Fibroblast of skin of right biceps (primary cell): ENCODE measurements at regions not wholly inside any gene's neighbourhood (a gene's known extent, or its start where the extent isn't known, plus 50 kb on each side); places are given as distances from the start of the nearest gene placed in this dataset.
"Not testable (repeated sequence)": the region's sequence is repeated elsewhere in the genome, so short reads cannot be mapped to it uniquely, and the experiment has no call there.

Source experiments
- DNase-seq: peaks from one replicate; pipeline ENCODE4 v3.0.0-alpha.2; 2013

GRCh38 chr16:60217787-60218186, 1483.7 kb upstream of the GOT2 start:
- DNase-seq: no peak

GRCh38 chr16:60214311-60214710, 1480.2 kb upstream of the GOT2 start:
- no peak for DNase-seq

GRCh38 chr16:60206516-60206915, 1472.4 kb upstream of the GOT2 start:
- no peak for DNase-seq

DNA sequence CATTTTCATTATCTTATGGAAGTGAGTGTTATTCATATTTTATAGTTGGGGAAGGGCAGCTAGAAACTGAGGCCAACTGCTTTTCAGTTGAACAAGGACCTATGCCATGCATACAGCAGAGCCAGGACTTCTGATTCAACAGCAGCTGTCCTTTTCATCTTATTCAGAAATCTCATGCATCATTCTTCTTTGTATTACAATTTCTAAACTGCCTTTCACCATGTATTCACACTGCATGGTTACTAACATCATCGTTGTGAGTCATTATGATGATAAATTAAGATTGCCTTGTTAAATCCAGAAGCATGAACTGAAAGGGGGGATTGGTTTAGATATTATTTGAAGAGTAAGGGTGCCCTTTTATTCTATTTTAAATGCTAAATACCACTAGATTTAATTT, 1470.1 kb upstream of the GOT2 start:
- DNase-seq: peak; percentile 54

DNA sequence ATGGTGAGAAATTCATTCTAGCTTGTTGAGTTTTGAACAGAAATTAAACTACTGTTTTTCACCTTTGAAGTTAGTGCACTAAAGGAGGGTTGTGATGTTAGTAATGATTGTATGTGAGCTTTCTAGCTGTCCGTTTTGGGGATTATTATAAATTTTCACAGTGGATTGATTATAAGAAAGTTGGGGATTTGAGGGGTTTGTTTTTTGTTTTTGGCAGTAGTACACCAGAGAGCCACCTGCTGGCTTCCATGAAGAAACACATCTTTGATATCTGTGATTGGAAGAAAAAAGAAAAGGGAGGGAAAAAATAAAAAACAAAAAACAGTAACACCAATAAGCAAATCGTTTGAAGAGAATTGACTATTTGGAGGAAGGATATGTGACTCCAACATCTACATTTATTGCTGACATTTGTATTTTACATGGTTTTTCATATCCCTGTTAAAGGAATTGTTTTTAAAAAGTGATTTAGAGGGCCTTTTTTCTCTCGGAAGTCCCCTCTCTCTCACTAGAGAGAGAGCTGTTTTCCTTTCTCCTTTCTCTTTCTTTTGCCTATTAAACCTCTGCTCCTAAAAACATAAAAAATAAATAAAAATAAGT, 1469.5 kb upstream of the GOT2 start:
- DNase-seq: peak; percentile 26

DNA sequence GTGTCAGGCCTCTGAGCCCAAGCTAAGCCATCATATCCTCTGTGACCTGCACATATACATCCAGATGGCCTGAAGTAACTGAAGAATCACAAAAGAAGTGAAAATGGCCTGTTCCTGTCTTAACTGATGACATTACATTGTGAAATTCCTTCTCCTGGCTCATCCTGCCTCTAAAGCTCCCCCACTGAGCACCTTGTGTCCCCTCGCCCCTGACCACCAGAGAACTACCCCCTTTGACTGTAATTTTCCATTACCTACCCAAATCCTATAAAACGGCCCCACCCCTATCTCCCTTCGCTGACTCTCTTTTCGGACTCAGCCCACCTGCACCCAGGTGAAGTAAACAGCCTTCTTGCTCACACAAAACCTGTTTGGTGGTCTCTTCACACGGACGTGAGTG, 1466.6 kb upstream of the GOT2 start:
- not testable (repeated sequence) for DNase-seq

- no peak for DNase-seq
Observed at GRCh38 chr16:60200161-60200560, 1466.0 kb upstream of the GOT2 start.

DNA sequence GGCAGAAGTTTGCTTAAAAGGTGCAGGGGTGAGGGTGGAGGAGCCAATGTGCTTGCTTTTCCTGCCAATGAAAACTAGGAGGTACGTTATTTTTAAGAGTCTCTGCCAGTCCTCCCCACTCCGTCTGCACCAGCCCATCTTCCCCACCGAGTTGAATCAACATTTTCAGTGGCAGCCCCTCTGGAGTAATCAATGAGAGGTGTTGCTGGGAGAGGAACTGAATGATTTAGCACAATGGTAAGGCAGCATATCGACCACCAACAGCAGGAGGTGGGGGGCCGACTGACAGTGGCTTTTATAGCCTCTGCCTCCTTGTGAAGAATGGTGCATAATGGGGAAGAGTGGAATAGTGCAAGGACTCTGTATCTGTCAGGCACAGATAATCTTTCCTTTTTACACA, 1465.0 kb upstream of the GOT2 start:
- DNase-seq: no peak

- no peak for DNase-seq
Observed at GRCh38 chr16:60181536-60181935, 1447.4 kb upstream of the GOT2 start.

GRCh38 chr16:60180609-60181008, 1446.5 kb upstream of the GOT2 start:
- DNase-seq: no peak

DNA sequence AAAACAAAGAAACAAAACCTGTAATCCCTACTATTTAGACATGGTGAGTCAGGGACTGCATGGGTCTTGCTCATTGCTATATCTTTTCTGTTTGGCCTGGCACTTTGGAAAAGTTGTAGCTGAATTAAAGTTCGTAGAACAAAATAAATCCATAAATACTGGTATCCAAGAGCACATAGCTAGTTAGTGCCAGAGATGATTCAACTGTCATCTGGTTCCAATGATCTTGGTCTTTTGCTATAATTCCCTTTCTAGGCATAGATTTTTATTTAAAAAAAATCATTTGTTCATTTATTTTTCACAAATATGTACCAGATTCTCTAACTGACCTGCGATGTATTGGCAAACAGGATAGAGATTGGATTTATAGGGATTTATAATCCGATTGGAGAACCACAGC, 1436.1 kb upstream of the GOT2 start:
- DNase-seq: no peak

GRCh38 chr16:60166111-60166510, 1432.0 kb upstream of the GOT2 start:
- no peak for DNase-seq

DNA sequence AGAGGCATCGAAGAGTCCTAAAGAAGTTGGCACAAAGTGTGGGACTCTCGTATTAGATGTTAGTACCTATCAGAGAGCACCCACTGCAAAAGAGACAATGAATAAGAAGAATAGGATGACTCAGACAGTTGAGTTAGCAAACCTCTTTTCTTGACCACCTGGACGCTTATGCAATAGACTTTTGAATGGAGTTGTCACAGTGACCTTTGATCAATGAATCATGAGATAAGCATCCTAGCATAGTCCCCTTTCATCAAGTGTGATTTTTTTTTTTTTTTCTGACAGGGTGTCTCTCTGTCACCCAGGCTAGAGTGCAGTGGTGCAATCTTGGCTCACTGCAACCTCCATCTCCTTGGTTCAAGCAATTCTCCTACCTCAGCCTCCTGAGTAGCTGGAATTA, 1417.9 kb upstream of the GOT2 start:
- DNase-seq: no peak

DNA sequence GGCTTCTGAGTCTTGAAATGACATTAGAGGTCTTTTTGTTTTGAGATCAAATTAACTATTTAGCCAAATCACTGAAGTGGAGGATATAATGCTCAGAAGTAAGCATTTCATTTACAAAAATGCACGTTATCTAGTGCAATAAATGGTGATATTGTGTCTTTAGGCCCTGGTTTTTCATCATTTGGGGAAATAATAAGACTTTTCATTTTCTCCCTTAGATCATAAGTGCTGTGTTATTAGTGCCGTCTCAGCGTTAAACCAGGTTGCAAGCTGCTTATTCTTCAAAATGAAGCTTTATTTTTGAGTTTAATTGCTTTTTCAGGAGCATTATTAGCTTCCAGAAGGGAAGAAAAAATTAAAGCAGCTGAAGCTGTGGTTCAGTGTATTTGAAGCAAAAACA, 1416.8 kb upstream of the GOT2 start:
- DNase-seq: no peak

DNA sequence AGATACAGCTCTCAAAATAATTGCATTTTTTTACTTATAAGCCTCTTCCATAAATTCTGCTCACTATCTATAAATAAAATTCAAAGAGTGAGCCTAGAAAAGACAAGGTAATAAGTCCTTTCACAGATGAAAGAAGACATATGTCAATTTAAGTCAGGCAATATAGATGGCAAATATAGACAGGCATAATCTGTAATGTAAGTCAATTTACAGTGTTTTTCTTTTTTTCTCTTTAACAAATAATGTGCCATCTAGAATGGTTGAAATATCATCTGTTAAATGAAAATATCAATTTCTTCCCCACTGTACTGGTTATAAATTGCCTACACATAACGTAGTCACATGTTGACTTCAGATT, 1409.2 kb upstream of the GOT2 start:
- DNase-seq: no peak

- DNase-seq: peak; percentile 77
Observed at GRCh38 chr16:60142619-60143347, 1408.7 kb upstream of the GOT2 start.

DNA sequence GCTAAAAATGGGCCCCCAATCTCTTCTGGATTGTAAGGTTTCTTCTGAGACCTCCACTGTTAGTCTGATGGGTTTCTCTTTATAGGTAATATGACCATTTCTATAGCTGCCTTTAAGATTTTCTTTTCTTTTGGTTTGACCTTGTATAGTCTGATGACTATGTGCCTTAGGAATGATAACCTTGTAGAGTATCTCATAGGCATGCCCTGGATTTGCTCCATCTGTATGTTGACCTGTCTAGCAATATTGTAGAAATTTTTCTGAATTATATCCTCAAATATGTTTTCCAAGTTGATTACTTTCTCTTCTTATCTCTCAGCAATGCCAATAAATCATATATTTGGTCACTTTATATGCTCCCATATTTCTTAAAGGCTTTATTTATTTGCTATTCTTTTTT, 1403.8 kb upstream of the GOT2 start:
- peak; percentile 31 for DNase-seq

DNA sequence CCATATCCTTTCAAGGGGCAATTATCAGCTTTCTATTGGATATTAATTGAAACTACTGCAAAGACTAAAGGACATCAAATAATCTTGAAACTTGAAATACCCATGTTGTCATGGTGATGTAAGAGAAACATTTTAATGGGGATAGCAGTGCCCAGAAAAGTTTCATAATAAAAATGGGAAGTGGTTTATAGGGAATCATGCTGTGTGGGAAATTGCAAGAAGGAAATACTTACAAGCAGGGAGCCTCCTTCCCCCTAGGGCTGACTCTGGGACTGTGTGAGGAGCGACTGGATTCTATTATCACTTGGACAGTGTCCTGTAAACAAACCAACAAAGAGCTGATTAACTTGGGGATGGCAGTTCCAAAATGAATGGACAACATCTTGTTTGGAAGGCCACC, 1393.1 kb upstream of the GOT2 start:
- DNase-seq: no peak

DNA sequence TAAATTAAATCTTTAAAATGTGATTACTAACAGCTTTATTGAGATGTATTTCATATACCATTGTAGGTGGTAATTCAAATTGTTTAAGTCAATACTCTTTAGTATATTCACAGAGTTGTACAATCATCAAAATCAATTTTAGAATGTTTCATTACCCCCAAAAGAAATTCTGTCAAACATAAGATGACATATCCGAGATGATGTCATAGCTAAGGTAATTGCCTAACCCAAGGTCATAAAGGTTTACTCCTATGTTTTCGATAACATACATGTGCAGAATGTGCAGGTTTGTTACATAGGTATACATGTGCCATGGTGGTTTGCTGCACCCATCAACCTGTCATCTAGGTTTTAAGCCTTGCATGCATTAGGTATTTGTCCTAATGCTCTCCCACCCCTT, 1392.0 kb upstream of the GOT2 start:
- DNase-seq: not testable (repeated sequence)

DNA sequence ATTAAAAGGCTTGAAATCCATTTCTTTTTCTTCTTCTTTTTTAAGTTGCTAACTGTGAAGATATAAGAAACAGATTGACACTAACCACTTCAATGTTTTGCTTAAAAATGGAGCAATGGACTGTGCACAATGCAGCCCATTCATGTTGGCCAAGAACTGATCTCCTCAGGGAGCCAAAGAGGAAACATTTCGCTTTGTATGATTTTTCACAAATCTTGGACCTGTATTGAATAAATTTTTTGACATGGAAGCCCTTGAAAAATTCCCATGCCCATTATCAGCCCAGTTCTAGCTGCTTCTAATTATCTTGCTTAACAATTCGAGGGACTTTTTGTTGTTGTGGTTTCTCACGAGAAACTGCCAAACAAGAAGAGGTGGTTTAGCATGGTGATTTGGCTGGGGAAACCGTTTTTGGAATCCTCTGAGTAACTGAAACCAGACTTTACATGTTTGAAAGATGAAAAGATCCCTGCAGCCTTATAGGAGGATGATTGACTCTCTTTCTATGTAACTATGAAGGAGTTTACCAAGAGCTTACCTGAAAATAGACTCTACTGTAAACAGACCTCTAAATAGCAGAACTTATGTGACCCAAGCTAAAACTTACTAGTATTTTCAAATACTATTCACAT, 1389.4 kb upstream of the GOT2 start:
- peak; percentile 3 for DNase-seq

- no peak for DNase-seq
Observed at GRCh38 chr16:60120586-60120985, 1386.5 kb upstream of the GOT2 start.

GRCh38 chr16:60110531-60110930, 1376.4 kb upstream of the GOT2 start:
- no peak for DNase-seq

DNA sequence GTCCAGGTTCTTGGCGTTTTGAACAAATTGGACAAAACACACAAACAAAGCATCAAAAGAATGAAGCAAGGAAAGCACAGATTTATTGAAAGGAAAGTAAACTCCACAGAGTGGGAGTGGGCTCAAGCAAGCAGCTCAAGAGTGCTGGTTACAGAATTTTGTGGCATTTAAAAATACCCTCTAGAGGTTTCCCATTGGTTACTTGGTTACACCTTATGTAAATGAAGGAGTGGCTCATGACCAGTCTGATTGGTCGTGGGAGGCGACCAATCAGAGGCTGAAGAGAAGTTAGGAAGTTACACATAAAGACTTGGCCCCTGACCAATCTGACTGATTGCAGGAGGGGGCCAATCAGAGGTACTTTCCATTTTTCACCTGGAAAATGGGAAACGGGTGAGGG, 1373.8 kb upstream of the GOT2 start:
- no peak for DNase-seq

DNA sequence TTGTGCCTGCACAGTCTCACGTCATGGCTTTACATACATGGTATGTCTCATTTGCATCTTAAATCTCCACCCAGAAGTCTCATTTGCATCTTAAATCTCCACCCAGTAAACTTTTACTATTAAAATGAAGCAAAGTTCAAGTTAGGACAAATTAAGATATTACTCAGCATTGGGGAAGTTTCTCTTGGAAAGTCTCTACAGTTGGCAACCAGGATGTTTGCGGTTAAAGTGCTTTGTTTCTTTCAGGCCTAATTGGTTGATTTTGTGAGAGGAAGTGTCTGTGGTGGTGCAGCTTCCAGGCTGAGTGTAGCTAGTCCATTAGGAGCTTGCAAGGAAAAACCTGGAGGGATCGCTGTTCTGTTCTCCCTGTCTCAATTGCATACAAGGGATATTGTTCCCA, 1373.3 kb upstream of the GOT2 start:
- DNase-seq: peak; percentile 75

- DNase-seq: no peak
Observed at GRCh38 chr16:60100371-60100770, 1366.3 kb upstream of the GOT2 start.
